ENCODE measurements at regions not wholly inside any gene's neighbourhood (a gene's known extent, or its start where the extent isn't known, plus 50 kb on each side); places are given as distances from the start of the nearest gene placed in this dataset.

GRCh38 chrX:13387666-13388494 lies 68.0 kb upstream of the ATXN3L start:
- TF ChIP-seq, protein P1, sequence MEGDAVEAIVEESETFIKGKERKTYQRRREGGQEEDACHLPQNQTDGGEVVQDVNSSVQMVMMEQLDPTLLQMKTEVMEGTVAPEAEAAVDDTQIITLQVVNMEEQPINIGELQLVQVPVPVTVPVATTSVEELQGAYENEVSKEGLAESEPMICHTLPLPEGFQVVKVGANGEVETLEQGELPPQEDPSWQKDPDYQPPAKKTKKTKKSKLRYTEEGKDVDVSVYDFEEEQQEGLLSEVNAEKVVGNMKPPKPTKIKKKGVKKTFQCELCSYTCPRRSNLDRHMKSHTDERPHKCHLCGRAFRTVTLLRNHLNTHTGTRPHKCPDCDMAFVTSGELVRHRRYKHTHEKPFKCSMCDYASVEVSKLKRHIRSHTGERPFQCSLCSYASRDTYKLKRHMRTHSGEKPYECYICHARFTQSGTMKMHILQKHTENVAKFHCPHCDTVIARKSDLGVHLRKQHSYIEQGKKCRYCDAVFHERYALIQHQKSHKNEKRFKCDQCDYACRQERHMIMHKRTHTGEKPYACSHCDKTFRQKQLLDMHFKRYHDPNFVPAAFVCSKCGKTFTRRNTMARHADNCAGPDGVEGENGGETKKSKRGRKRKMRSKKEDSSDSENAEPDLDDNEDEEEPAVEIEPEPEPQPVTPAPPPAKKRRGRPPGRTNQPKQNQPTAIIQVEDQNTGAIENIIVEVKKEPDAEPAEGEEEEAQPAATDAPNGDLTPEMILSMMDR (IDR thresholded peaks at IDR 0.05; ENCODE audit: control extremely low read depth in 1 of 3, insufficient read depth in 1 of 3, low read depth in 1 of 3, low read length in 3 of 3), result no peak
- TF ChIP-seq POLR2A (IDR thresholded peaks at IDR 0.05; ENCODE audit: control extremely low read depth in 1 of 2, low read depth in 2 of 2, low read length in 2 of 2) (no peak), GABPA (IDR thresholded peaks at IDR 0.05; ENCODE audit: borderline replicate concordance, insufficient read depth, low read length) (no peak), EGR1 (IDR thresholded peaks at IDR 0.05; ENCODE audit: borderline replicate concordance, low read depth, low read length) (no peak), CEBPB (IDR thresholded peaks at IDR 0.05; ENCODE audit: low read depth, low read length) (no peak), POLR2AphosphoS5 (IDR thresholded peaks at IDR 0.05; ENCODE audit: low read depth, low read length) (no peak), ZNF274 (IDR thresholded peaks at IDR 0.05; ENCODE audit: borderline replicate concordance, extremely low read depth, low read length) (no peak), EP300 (IDR thresholded peaks at IDR 0.05; ENCODE audit: borderline replicate concordance in 1 of 2, low read depth in 2 of 2, low read length in 2 of 2) (no peak), EZH2 (IDR thresholded peaks at IDR 0.05; ENCODE audit: low read depth, low read length, severe bottlenecking) (no peak)

All from H1 (cell line).